Nucleus accumbens (tissue), 56 donors: ENCODE measurements at regions not wholly inside any gene's neighbourhood (a gene's known extent, or its start where the extent isn't known, plus 50 kb on each side); places are given as distances from the start of the nearest gene placed in this dataset.

Experiments
- DNase-seq, 56 donors: peaks; one replicate each; lab custom pipeline; 2025; lab: John Stamatoyannopoulos, UW

GRCh38 chr15:35834866-35835265, 288.9 kb upstream of the DPH6 start:
- no peak for DNase-seq

GRCh38 chr15:35838424-35839111, 292.6 kb upstream of the DPH6 start:
- no peak for DNase-seq

GRCh38 chr15:35842631-35843030, 296.7 kb upstream of the DPH6 start:
- no peak for DNase-seq

GRCh38 chr15:35843498-35843897, 297.5 kb upstream of the DPH6 start:
- DNase-seq = no peak

- peak in 7 of 56 donors; percentile 3 to 26 (median 13) for DNase-seq
Observed at GRCh38 chr15:35850284-35850683, 304.3 kb upstream of the DPH6 start.

GRCh38 chr15:35851491-35851890, 305.5 kb upstream of the DPH6 start:
- DNase-seq = no peak

- no peak for DNase-seq
Observed at GRCh38 chr15:35852818-35853624, 307.1 kb upstream of the DPH6 start.

GRCh38 chr15:35854316-35854715, 308.4 kb upstream of the DPH6 start:
- peak in 13 of 56 donors; percentile 1 to 37 (median 17) for DNase-seq

GRCh38 chr15:35857567-35858226, 311.7 kb upstream of the DPH6 start:
- peak in 9 of 56 donors; percentile 2 to 55 (median 25) for DNase-seq

- DNase-seq = no peak
Observed at GRCh38 chr15:35858707-35859106, 312.7 kb upstream of the DPH6 start.

- DNase-seq = no peak
Observed at GRCh38 chr15:35863655-35864054, 317.7 kb upstream of the DPH6 start.

- no peak for DNase-seq
Observed at GRCh38 chr15:35867356-35867755, 321.4 kb upstream of the DPH6 start.

GRCh38 chr15:35871282-35871681, 325.3 kb upstream of the DPH6 start:
- no peak for DNase-seq

GRCh38 chr15:35871812-35872211, 325.8 kb upstream of the DPH6 start:
- no peak for DNase-seq

- DNase-seq = no peak
Observed at GRCh38 chr15:35872577-35872976, 326.6 kb upstream of the DPH6 start.

- DNase-seq = peak in 4 of 56 donors; percentile 6 to 52 (median 12)
Observed at GRCh38 chr15:35874260-35874905, 328.4 kb upstream of the DPH6 start.

- DNase-seq = no peak
Observed at GRCh38 chr15:35876762-35877161, 330.8 kb upstream of the DPH6 start.

- DNase-seq = no peak
Observed at GRCh38 chr15:35880896-35881295, 334.9 kb upstream of the DPH6 start.

- DNase-seq = no peak
Observed at GRCh38 chr15:35885870-35886269, 339.9 kb upstream of the DPH6 start.

- no peak for DNase-seq
Observed at GRCh38 chr15:35886765-35887164, 340.8 kb upstream of the DPH6 start.

- no peak for DNase-seq
Observed at GRCh38 chr15:35888815-35889214, 342.9 kb upstream of the DPH6 start.
